GM10266 (cell line): ENCODE measurements at regions not wholly inside any gene's neighbourhood (a gene's known extent, or its start where the extent isn't known, plus 50 kb on each side); places are given as distances from the start of the nearest gene placed in this dataset.

ENCODE experiments used
- DNase-seq: peaks from one replicate; pipeline ENCODE4 v3.0.0; 2012; ENCODE audit errors: extremely low spot score
- CTCF ChIP-seq: IDR thresholded peaks from 2 replicates; pipeline ENCODE4 v1.5.1; 2012; ENCODE audit warnings: mild to moderate bottlenecking, low read depth; ENCODE audit not compliant: control insufficient read depth, insufficient read depth; ENCODE audit errors: missing control alignments

GRCh38 chr7:142540371-142540770 is 208.9 kb upstream of the PRSS1 start:
- no peak for TF ChIP-seq CTCF
- DNase-seq, result no peak

- no peak for TF ChIP-seq CTCF
- DNase-seq, result no peak
These were observed 209.4 kb upstream of the PRSS1 start for GRCh38 chr7:142539901-142540300.

DNA sequence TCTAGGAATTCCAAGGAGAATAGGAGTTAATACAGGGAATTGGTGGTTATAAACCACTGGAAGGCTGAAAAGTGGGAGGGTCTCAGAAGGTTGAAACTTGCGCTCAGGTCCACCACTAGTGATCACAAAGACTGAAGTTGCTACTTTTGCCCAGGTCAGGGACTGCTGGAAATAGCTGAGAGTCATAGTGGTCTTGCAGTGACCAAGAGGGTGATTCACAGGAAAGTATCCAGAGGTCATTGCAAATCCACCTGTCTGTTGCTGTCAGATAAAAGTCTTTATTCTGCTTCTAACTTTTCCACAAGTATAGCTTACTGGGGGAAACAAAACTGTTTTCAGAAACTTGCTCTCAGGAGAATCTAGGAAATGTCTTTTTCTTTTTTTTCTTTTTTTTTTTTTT is 211.5 kb upstream of the PRSS1 start:
- TF ChIP-seq CTCF, result no peak
- DNase-seq, result no peak

GRCh38 chr7:142535123-142535779 is 214.0 kb upstream of the PRSS1 start:
- peak; percentile 52 for DNase-seq
- peak; percentile 83 for TF ChIP-seq CTCF

GRCh38 chr7:142534726-142535122 is 214.5 kb upstream of the PRSS1 start:
- no peak for DNase-seq
- peak; percentile 8 for TF ChIP-seq CTCF

GRCh38 chr7:142533920-142534319 is 215.4 kb upstream of the PRSS1 start:
- TF ChIP-seq CTCF, result no peak
- no peak for DNase-seq

- no peak for TF ChIP-seq CTCF
- no peak for DNase-seq
These were observed 219.7 kb upstream of the PRSS1 start for GRCh38 chr7:142529591-142529990.
